ENCODE measurements at regions not wholly inside any gene's neighbourhood (a gene's known extent, or its start where the extent isn't known, plus 50 kb on each side); places are given as distances from the start of the nearest gene placed in this dataset.

DNA sequence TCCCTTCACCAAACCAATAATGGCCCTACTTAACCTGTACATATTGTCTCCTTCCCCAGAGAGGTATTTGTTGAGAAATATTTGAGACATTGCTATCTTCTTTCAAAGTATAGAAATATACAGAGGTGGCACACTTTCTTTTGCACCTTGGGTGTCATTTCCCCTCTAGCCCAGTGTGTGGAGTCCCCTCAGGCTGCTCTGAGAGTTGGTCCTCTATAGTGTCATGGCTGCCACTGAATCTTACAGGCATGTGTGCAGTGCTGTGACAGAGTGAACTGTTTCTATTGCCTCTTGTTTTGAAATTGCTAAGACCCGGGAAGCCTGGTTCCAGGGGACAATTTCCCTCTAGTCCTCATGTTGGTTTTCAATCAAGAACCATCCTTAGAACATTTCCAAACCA lies 140.2 kb upstream of the KCNJ6 start:
- no peak overlapping the region for H2AFZ ChIP-seq (replicated peaks; ENCODE audit: low read length, poor library complexity)
- H4K91ac ChIP-seq (ENCODE audit: insufficient read depth, low read depth, low read length) = no peak overlapping the region
- no peak overlapping the region for H4K5ac ChIP-seq (ENCODE audit: low read depth, low read length)
- H4K8ac ChIP-seq (ENCODE audit: low read depth in 2 of 2, low read length in 2 of 2) = no peak overlapping the region
- H2BK5ac ChIP-seq (ENCODE audit: low read depth, low read length, poor library complexity, severe bottlenecking) = no peak overlapping the region
- no TSS peak for BruUV-seq (replicated peaks)
- in situ Hi-C loops (cut with MboI; ENCODE audit: low sequenced_read_pairs) (no loop called here), intact Hi-C loops (cut with micrococcal nuclease) (no loop called here), dilution Hi-C loops (cut with HindIII; ENCODE audit: low sequenced_read_pairs, unreplicated experiment) (no loop called here)
- no peak overlapping the region for H2AK5ac ChIP-seq (ENCODE audit: low read depth, low read length)
- H3K56ac ChIP-seq (ENCODE audit: extremely low read depth, insufficient read depth, low read length) = no peak overlapping the region
- H2BK120ac ChIP-seq (ENCODE audit: low read depth, low read length) = no peak overlapping the region
- ChIA-PET POLR2A (ENCODE audit: unreplicated experiment) (no interaction called here), CTCF (interaction anchor here (1.0 kb wide), 1 partner anchor 8 kb away, joined by 3 read pairs; no protein-coding TSS in a partner anchor)
- H2BK20ac ChIP-seq (ENCODE audit: low read depth, low read length) = no peak overlapping the region
- H3K4ac ChIP-seq (ENCODE audit: low read depth, low read length) = no peak overlapping the region
- ATAC-seq (ENCODE audit: low read depth) (no peak), DNase-seq (no peak)
- no peaks in the 10 kb centered on the region for H3K4me1 ChIP-seq (ENCODE audit: control insufficient read depth, insufficient read depth, low read length)
- no peak overlapping the region for H3K9ac ChIP-seq (ENCODE audit: low read depth, low read length)
- no peaks in the 10 kb centered on the region for H4K20me1 ChIP-seq (ENCODE audit: insufficient read depth, low read length)
- no peaks in the 10 kb centered on the region for H3K36me3 ChIP-seq (ENCODE audit: control insufficient read depth, insufficient read depth, low read length)
- H3K4me3 ChIP-seq (ENCODE audit: insufficient read depth, low read depth, low read length) = no peak overlapping the region
- H2AK9ac ChIP-seq (replicated peaks; ENCODE audit: low read depth, low read length, poor library complexity) = no peak overlapping the region
- H3K9me1 ChIP-seq (ENCODE audit: insufficient read depth, low read length) = no peaks in the 10 kb centered on the region
- TF ChIP-seq, protein P1, sequence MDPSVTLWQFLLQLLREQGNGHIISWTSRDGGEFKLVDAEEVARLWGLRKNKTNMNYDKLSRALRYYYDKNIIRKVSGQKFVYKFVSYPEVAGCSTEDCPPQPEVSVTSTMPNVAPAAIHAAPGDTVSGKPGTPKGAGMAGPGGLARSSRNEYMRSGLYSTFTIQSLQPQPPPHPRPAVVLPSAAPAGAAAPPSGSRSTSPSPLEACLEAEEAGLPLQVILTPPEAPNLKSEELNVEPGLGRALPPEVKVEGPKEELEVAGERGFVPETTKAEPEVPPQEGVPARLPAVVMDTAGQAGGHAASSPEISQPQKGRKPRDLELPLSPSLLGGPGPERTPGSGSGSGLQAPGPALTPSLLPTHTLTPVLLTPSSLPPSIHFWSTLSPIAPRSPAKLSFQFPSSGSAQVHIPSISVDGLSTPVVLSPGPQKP (IDR thresholded peaks at IDR 0.05; ENCODE audit: borderline replicate concordance, low read depth, low read length) = no peak
- TF ChIP-seq MAZ (IDR thresholded peaks at IDR 0.05; ENCODE audit: borderline replicate concordance, low read depth, low read length) (no peak), NFE2L2 (IDR thresholded peaks at IDR 0.05; ENCODE audit: low read depth, low read length) (no peak), BHLHE40 (IDR thresholded peaks at IDR 0.05; ENCODE audit: low read depth, low read length) (no peak), POLR2A (IDR thresholded peaks at IDR 0.05; ENCODE audit: low read depth, low read length) (no peak)
- TF ChIP-seq, protein P2, sequence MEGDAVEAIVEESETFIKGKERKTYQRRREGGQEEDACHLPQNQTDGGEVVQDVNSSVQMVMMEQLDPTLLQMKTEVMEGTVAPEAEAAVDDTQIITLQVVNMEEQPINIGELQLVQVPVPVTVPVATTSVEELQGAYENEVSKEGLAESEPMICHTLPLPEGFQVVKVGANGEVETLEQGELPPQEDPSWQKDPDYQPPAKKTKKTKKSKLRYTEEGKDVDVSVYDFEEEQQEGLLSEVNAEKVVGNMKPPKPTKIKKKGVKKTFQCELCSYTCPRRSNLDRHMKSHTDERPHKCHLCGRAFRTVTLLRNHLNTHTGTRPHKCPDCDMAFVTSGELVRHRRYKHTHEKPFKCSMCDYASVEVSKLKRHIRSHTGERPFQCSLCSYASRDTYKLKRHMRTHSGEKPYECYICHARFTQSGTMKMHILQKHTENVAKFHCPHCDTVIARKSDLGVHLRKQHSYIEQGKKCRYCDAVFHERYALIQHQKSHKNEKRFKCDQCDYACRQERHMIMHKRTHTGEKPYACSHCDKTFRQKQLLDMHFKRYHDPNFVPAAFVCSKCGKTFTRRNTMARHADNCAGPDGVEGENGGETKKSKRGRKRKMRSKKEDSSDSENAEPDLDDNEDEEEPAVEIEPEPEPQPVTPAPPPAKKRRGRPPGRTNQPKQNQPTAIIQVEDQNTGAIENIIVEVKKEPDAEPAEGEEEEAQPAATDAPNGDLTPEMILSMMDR (conservative IDR thresholded peaks at IDR 0.05; ENCODE audit: low read depth, low read length) = no peak
- H3K27ac ChIP-seq (ENCODE audit: insufficient read depth, low read length) = no peak overlapping the region
- H3K27me3 ChIP-seq (ENCODE audit: control insufficient read depth, insufficient read depth, low read length) = no peaks in the 10 kb centered on the region; the same call in 1 of the 2 replicates
- WGBS, 2 experiments (ENCODE audit: extremely low coverage in 2 of 2, insufficient read length in 1 of 2) = no CpG with 5 or more reads among the region's 1 CpG
- no peaks in the 10 kb centered on the region for H3K9me3 ChIP-seq (ENCODE audit: control insufficient read depth, insufficient read depth, low read length)
- H3K79me1 ChIP-seq (ENCODE audit: low read depth in 1 of 2, low read length in 2 of 2) = no peaks in the 10 kb centered on the region
- no peak overlapping the region for H2BK15ac ChIP-seq (ENCODE audit: low read depth, low read length)
- no peak overlapping the region for H3K14ac ChIP-seq (replicated peaks; ENCODE audit: low read depth, low read length)
- H3K4me2 ChIP-seq (ENCODE audit: low read depth, low read length) = no peak overlapping the region
- H3K23ac ChIP-seq (ENCODE audit: low read depth, low read length) = no peak overlapping the region
- no peak overlapping the region for H3K18ac ChIP-seq (ENCODE audit: low read depth, low read length)

Data from IMR-90 (cell line).